ENCODE measurements at regions not wholly inside any gene's neighbourhood (a gene's known extent, or its start where the extent isn't known, plus 50 kb on each side); places are given as distances from the start of the nearest gene placed in this dataset.

DNA sequence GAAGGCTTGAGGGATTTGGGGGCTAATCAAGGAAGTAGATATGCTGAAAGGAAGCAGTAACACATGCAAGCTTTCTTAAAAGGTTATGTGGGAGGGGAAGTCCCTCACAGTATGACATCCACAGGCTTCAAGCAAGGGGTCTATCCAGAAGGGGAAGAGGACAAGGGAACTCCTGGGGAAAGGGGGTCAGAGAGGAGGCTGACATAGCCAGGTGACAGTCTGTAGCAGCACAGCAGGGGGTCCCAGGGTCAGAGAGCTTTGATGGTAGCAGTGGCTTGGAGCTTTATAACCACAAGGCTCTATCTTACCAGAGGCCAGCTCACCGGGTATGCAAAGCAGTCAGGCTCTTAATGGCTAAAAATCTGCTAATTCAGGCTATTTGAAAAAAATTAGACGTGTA lies 150.6 kb upstream of the NSMCE3 start:
- DNase-seq (ENCODE audit: low read depth), result no peak
- TF ChIP-seq, protein P1, sequence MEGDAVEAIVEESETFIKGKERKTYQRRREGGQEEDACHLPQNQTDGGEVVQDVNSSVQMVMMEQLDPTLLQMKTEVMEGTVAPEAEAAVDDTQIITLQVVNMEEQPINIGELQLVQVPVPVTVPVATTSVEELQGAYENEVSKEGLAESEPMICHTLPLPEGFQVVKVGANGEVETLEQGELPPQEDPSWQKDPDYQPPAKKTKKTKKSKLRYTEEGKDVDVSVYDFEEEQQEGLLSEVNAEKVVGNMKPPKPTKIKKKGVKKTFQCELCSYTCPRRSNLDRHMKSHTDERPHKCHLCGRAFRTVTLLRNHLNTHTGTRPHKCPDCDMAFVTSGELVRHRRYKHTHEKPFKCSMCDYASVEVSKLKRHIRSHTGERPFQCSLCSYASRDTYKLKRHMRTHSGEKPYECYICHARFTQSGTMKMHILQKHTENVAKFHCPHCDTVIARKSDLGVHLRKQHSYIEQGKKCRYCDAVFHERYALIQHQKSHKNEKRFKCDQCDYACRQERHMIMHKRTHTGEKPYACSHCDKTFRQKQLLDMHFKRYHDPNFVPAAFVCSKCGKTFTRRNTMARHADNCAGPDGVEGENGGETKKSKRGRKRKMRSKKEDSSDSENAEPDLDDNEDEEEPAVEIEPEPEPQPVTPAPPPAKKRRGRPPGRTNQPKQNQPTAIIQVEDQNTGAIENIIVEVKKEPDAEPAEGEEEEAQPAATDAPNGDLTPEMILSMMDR (IDR thresholded peaks at IDR 0.05; ENCODE audit: low read length, missing control alignments), result no peak
- no peak overlapping the region for H3K4me3 ChIP-seq (replicated peaks; ENCODE audit: low read depth, low read length)

GRCh38 chr15:29418931-29419330 lies 149.3 kb upstream of the NSMCE3 start:
- TF ChIP-seq, protein P1 (IDR thresholded peaks at IDR 0.05; ENCODE audit: low read length, missing control alignments), result no peak
- no peak for DNase-seq (ENCODE audit: low read depth)

DNA sequence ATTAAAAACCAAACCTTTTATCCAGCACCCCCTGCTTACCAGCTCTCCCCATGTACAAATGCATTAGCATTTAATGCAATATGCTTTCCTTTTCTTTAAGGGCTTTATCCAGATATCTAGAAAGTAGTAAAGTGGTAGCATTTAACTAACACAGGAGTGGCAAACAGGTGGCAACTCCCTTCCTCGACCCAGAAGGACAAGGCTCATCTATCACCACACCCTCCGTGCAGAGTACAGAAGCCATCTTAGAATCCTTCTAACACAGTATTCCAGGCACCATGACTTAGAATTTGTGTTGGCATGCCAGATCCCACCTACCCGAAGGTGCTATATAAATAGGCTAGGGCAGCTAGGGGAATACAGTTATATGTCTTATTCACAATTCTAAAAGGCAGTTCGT lies 148.6 kb upstream of the NSMCE3 start:
- TF ChIP-seq, protein P1 (IDR thresholded peaks at IDR 0.05; ENCODE audit: low read length, missing control alignments), result no peak
- no peak for DNase-seq (ENCODE audit: low read depth)
- no peak overlapping the region for H3K4me3 ChIP-seq (replicated peaks; ENCODE audit: low read depth, low read length)

More at GRCh38 chr15:29418931-29419330, 149.3 kb upstream of the NSMCE3 start:
- H3K4me3 ChIP-seq (replicated peaks; ENCODE audit: low read depth, low read length), result no peak overlapping the region

- no peak for DNase-seq (ENCODE audit: low read depth)
- H3K4me3 ChIP-seq (replicated peaks; ENCODE audit: low read depth, low read length), result no peak overlapping the region
- TF ChIP-seq, protein P1 (IDR thresholded peaks at IDR 0.05; ENCODE audit: low read length, missing control alignments), result no peak
Measured at GRCh38 chr15:29411299-29411698, 141.7 kb upstream of the NSMCE3 start.

GRCh38 chr15:29410338-29410737 lies 140.7 kb upstream of the NSMCE3 start:
- TF ChIP-seq, protein P1 (IDR thresholded peaks at IDR 0.05; ENCODE audit: low read length, missing control alignments), result no peak
- H3K4me3 ChIP-seq (replicated peaks; ENCODE audit: low read depth, low read length), result no peak overlapping the region
- no peak for DNase-seq (ENCODE audit: low read depth)

DNA sequence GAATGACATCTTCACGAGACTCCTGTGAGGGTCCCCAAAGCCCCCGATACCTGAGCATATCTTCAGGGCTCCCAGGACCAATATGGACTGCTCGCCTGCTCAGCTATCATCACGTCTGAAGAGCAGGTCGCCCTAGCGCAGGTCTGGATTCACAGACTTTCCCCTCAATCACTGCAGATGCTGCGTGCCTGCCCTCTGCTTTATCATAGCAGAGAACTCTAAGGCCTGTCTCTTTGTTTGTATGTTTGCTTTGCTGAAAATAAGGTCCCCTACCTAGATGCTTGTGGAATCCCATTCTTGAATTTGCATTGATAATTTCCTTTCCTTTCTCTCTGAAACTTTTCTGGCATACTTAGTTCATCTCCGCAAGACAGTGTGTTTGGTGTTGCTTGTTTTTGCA lies 140.3 kb upstream of the NSMCE3 start:
- no peak overlapping the region for H3K4me3 ChIP-seq (replicated peaks; ENCODE audit: low read depth, low read length)
- TF ChIP-seq, protein P1 (IDR thresholded peaks at IDR 0.05; ENCODE audit: low read length, missing control alignments), result no peak
- no peak for DNase-seq (ENCODE audit: low read depth)

GRCh38 chr15:29405564-29405963 lies 135.9 kb upstream of the NSMCE3 start:
- no peak for DNase-seq (ENCODE audit: low read depth)
- H3K4me3 ChIP-seq (replicated peaks; ENCODE audit: low read depth, low read length), result no peak overlapping the region
- TF ChIP-seq, protein P1 (IDR thresholded peaks at IDR 0.05; ENCODE audit: low read length, missing control alignments), result no peak

Data from fibroblast of pulmonary artery (primary cell).